Esophagus squamous epithelium (tissue), 5 donors: ENCODE measurements at regions not wholly inside any gene's neighbourhood (a gene's known extent, or its start where the extent isn't known, plus 50 kb on each side); places are given as distances from the start of the nearest gene placed in this dataset.
"Not testable (repeated sequence)": the region's sequence is repeated elsewhere in the genome, so short reads cannot be mapped to it uniquely, and the experiment has no call there.

Experiments used
- DNase-seq: peaks from one replicate; lab custom pipeline; 2025; lab: John Stamatoyannopoulos, UW
- H3K27ac ChIP-seq, 4 donors: fragments of 200-600 bp; sonication (generic); one replicate each; pipeline ENCODE4 v1.5.1; 2016 to 2019; ENCODE audit warnings: mild to moderate bottlenecking in 1 of 4
- H3K27me3 ChIP-seq, 4 donors: fragments of 200-600 bp; sonication (generic); 1 replicate in 3 of 4; 2 replicates in 1 of 4; pipeline versions ENCODE4 v1.5.1 to v1.6.0; 2017 to 2021; ENCODE audit warnings: antibody characterized with exemption in 1 of 4
- H3K36me3 ChIP-seq, 3 donors: fragments of 200-600 bp; sonication (generic); one replicate each; pipeline ENCODE4 v1.5.1; 2016 to 2019
- H3K4me1 ChIP-seq, 3 donors: fragments of 200-600 bp; sonication (generic); one replicate each; pipeline ENCODE4 v1.5.1; 2017 to 2019
- H3K4me3 ChIP-seq, 4 donors: fragments of 200-600 bp; sonication (generic); 1 replicate in 3 of 4; 2 replicates in 1 of 4; pipeline ENCODE4 v1.5.1; 2016 to 2019; ENCODE audit warnings: mild to moderate bottlenecking in 2 of 4, moderate library complexity in 1 of 4
- H3K9me3 ChIP-seq, 3 donors: fragments of 200-600 bp; sonication (generic); one replicate each; pipeline ENCODE4 v1.5.1; 2016 to 2019
- CTCF ChIP-seq, 6 experiments: fragments of 450-650 bp in 4 of 6; fragments of 200-600 bp in 2 of 6; sonication (generic) in 2 of 6; IDR thresholded peaks; one replicate each; pipeline ENCODE4 v1.5.1; 2016 to 2019; ENCODE audit warnings: antibody characterized with exemption in 6 of 6, mild to moderate bottlenecking in 4 of 6, moderate library complexity in 4 of 6
- POLR2A ChIP-seq, 4 donors: fragments of 450-650 bp; IDR thresholded peaks; one replicate each; pipeline ENCODE4 v1.6.1; 2017; ENCODE audit warnings: antibody characterized with exemption in 4 of 4, mild to moderate bottlenecking in 4 of 4, moderate library complexity in 3 of 4
- WGBS, 2 donors: methylation state at CpG; one replicate each; pipeline ENCODE4 v1.1.5; 2018; 5-methylcytosine and 5-hydroxymethylcytosine counted together
- intact Hi-C: fragments of 100-400 bp; cut with DNase I; formaldehyde crosslinking; loops from one replicate; pipeline ENCODE4 v1.15.0; 2022
- donor health status: DM: yes; HTN: yes; CAD: no.

- WGBS, 2 donors: 88 to 100% methylated on average over 1 of the region's 1 CpG
- intact Hi-C loops: no loop called here
- DNase-seq: no peak
These were observed 1024.1 kb downstream of the RPA4 start for GRCh38 chrX:97907791-97908190.

GRCh38 chrX:97909245-97909644 lies 1025.5 kb downstream of the RPA4 start:
- Histone ChIP-seq H3K4me3 (no peak overlapping the region), H3K27me3 (no peaks in the 10 kb centered on the region), H3K36me3 (no peaks in the 10 kb centered on the region), H3K27ac (no peak overlapping the region), H3K4me1 (no peaks in the 10 kb centered on the region), H3K9me3 (no peaks in the 10 kb centered on the region)
- no peak for DNase-seq
- intact Hi-C loops: no loop called here
- 61% methylated on average over 3 of the region's 3 CpGs for WGBS, 2 donors
- TF ChIP-seq POLR2A (IDR thresholded peaks at IDR 0.05) (no peak), CTCF (IDR thresholded peaks at IDR 0.05) (no peak)

More at GRCh38 chrX:97907791-97908190, 1024.1 kb downstream of the RPA4 start:
- Histone ChIP-seq H3K27me3 (no peaks in the 10 kb centered on the region), H3K36me3 (no peaks in the 10 kb centered on the region), H3K4me1 (no peaks in the 10 kb centered on the region), H3K9me3 (no peaks in the 10 kb centered on the region), H3K27ac (no peak overlapping the region), H3K4me3 (no peak overlapping the region)
- TF ChIP-seq CTCF (IDR thresholded peaks at IDR 0.05): no peak
- no peak for TF ChIP-seq POLR2A (IDR thresholded peaks at IDR 0.05)

DNA sequence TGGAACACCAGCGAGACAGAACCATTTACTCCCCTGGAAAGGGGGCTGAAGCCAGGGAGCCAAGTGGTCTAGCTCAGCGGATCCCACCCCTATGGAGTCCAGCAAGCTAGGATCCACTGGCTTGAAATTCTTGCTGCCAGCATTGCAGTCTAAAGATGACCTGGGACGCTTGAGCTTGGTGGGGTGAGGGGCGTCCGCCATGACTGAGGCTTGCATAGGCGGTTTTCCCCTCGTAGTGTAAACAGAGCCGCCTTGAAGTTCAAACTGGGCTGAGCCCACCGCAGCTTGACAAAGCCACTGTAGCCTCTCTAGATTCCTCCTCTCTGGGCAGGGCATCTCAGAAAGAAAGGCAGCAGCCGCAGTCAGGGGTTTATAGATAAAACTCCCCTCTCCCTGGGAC lies 1031.7 kb downstream of the RPA4 start:
- H3K27me3 ChIP-seq, intact Hi-C loops, H3K36me3 ChIP-seq, H3K4me1 ChIP-seq, H3K27ac ChIP-seq, H3K4me3 ChIP-seq, DNase-seq, H3K9me3 ChIP-seq: not testable (repeated sequence)
- 80% methylated on average over 2 of the region's 10 CpGs; no CpG with 5 or more reads in 1 of the 2 donors for WGBS, 2 donors

DNA sequence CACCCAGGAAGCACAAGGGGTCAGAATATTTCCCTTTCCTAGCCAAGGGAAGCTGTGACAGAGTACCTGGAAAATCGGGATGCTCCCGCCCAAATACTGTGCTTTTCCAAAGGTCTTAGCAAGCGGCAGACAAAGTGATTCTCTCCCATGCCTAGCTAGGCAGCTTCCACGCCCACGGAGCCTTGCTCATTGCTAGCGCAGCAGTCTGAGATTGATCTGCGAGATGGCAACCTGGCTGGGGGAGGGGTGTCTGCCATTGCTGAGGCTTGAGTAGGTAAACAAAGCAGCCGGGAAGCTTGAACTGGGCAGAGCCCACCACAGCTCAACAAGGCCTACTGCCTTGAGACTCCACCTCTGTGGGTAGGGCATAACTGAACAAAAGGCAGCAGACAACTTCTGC lies 1037.5 kb downstream of the RPA4 start:
- H3K36me3 ChIP-seq, H3K4me3 ChIP-seq, H3K27me3 ChIP-seq, DNase-seq, intact Hi-C loops, H3K4me1 ChIP-seq, H3K27ac ChIP-seq, H3K9me3 ChIP-seq: not testable (repeated sequence)
- WGBS, 2 donors: 93% methylated on average over 3 of the region's 8 CpGs; no CpG with 5 or more reads in 1 of the 2 donors

GRCh38 chrX:97931586-97931985 lies 1047.9 kb downstream of the RPA4 start:
- Histone ChIP-seq H3K36me3 (no peaks in the 10 kb centered on the region), H3K4me3 (no peak overlapping the region), H3K27me3 (no peaks in the 10 kb centered on the region), H3K27ac (no peak overlapping the region), H3K4me1 (no peaks in the 10 kb centered on the region), H3K9me3 (no peaks in the 10 kb centered on the region)
- no peak for TF ChIP-seq CTCF (IDR thresholded peaks at IDR 0.05)
- TF ChIP-seq POLR2A (IDR thresholded peaks at IDR 0.05): no peak
- intact Hi-C loops: no loop called here
- DNase-seq: no peak
- WGBS, 2 donors: 63 to 89% methylated on average over 2 of the region's 2 CpGs

- Histone ChIP-seq H3K9me3 (no peaks in the 10 kb centered on the region), H3K27me3 (no peaks in the 10 kb centered on the region), H3K36me3 (no peaks in the 10 kb centered on the region), H3K4me3 (no peak overlapping the region), H3K4me1 (no peaks in the 10 kb centered on the region), H3K27ac (no peak overlapping the region)
- DNase-seq: no peak
- TF ChIP-seq POLR2A (IDR thresholded peaks at IDR 0.05) (no peak), CTCF (IDR thresholded peaks at IDR 0.05) (no peak)
- 30 to 44% methylated on average over 1 of the region's 1 CpG for WGBS, 2 donors
- intact Hi-C loops: no loop called here
These were observed 1052.6 kb downstream of the RPA4 start for GRCh38 chrX:97936296-97936695.
